Activated naive CD4-positive, alpha-beta T cell treated with anti-CD3 and anti-CD28 coated beads, Interleukin-2, amount 50 U/mL, for 72 hours (primary cell): ENCODE measurements at regions not wholly inside any gene's neighbourhood (a gene's known extent, or its start where the extent isn't known, plus 50 kb on each side); places are given as distances from the start of the nearest gene placed in this dataset.
"Not testable (repeated sequence)": the region's sequence is repeated elsewhere in the genome, so short reads cannot be mapped to it uniquely, and the experiment has no call there.

Experiments used
- ATAC-seq, 2 donors: fragments of 150-1000 bp; cut with Tn5 transposase; 2 replicates each; pipeline ENCODE4 v1.10.0; 2021; ENCODE audit warnings: mild to moderate bottlenecking in 2 of 2, moderate library complexity in 2 of 2
- DNase-seq, 2 donors: peaks; one replicate each; pipeline ENCODE4 v3.0.0; 2021 to 2022; ENCODE audit warnings: low spot score in 2 of 2
- H3K27ac Mint-ChIP-seq, 2 donors: one replicate each; pipeline ENCODE4 v1.8.0; 2022; ENCODE audit warnings: mild to moderate bottlenecking in 2 of 2, mixed read lengths in 2 of 2
- H3K36me3 Mint-ChIP-seq, 2 donors: one replicate each; pipeline ENCODE4 v1.8.0; 2022; ENCODE audit warnings: mixed read lengths in 2 of 2
- H3K9me3 Mint-ChIP-seq, 2 donors: one replicate each; pipeline ENCODE4 v1.8.0; 2022; ENCODE audit warnings: mixed read lengths in 2 of 2

- H3K9me3 Mint-ChIP-seq: no peaks in the 10 kb centered on the region
- no peaks in the 10 kb centered on the region for H3K36me3 Mint-ChIP-seq
- DNase-seq (no peak), ATAC-seq (peak in 1 of 2 donors; percentile 41)
- peak overlapping the region in 1 of 2 donors; percentile 71 for H3K27ac Mint-ChIP-seq
Observed at GRCh38 chr14:22147716-22148115, 441.3 kb downstream of the DAD1 start.

- Mint-ChIP-seq H3K27ac (no peak overlapping the region), H3K36me3 (no peaks in the 10 kb centered on the region), H3K9me3 (no peaks in the 10 kb centered on the region)
- peak; percentile 40 to 45 for ATAC-seq
- no peak for DNase-seq
Observed at GRCh38 chr14:22143363-22143762, 445.7 kb downstream of the DAD1 start.

- Mint-ChIP-seq H3K9me3 (no peaks in the 10 kb centered on the region), H3K36me3 (no peaks in the 10 kb centered on the region), H3K27ac (no peak overlapping the region)
- DNase-seq (no peak), ATAC-seq (no peak)
Observed at GRCh38 chr14:22140633-22141032, 448.4 kb downstream of the DAD1 start.

DNA sequence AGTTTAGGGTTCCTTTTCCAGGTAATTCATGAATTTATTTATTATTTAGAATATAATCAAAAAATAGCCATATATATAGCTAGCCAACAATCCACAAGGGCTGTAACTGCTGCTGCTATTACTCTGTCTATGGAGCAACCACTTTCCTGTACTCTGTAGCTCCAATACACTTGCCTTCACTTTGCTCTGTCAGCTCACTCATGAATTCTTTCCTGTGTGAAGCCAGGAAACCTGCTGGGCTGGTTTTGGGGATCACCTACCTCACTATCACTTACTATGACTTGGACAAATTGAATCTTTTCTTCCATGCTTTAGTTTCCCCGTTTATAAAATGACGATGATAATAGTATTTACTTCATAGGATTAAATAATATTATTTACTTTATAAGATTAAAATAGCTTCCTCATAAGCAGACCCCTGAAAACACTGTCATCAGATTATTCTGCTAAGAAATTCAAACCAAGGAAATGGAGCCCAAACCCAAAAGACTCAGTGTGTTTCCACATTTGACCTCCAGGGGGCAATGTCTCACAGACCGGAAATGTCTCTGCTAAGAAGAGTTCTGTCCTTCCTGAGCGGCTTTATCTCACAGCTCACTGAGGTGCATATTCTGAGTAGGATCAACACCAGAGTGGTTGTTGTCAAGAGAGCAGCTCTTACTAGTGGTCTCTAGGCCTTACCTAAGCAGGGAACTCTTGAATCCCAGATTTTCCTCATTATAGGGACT lies 457.1 kb downstream of the DAD1 start:
- ATAC-seq (no peak), DNase-seq (no peak)
- H3K36me3 Mint-ChIP-seq: peaks cover 0 to 6% of the 10 kb centered on the region in 2 donors
- H3K9me3 Mint-ChIP-seq: no peaks in the 10 kb centered on the region
- no peak overlapping the region for H3K27ac Mint-ChIP-seq

DNA sequence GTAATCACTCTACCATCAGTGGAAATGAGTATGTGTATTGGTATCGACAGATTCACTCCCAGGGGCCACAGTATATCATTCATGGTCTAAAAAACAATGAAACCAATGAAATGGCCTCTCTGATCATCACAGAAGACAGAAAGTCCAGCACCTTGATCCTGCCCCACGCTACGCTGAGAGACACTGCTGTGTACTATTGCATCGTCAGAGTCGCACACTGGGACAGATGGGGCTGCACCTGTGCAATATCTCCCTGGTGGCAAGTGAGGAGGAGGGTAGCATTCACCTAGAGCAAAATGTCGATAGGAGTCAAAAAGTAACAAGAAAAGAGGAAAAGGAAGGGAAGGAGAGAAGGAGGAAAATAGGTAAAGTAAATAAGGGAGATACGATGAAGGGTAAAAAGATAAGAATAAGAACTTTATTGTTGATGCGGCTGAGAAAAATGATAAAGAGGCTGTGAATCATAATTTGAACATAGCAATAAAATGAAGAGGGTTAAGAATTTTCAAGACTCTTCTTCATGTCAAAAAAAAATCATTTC lies 450.5 kb upstream of the OR4E1 start:
- DNase-seq: no peak
- peaks cover 0 to 4% of the 10 kb centered on the region in 2 donors for H3K36me3 Mint-ChIP-seq
- H3K27ac Mint-ChIP-seq: peak overlapping the region; percentile 13 to 87
- peak in 1 of 2 donors; percentile 50 for ATAC-seq
- H3K9me3 Mint-ChIP-seq: no peaks in the 10 kb centered on the region

DNA sequence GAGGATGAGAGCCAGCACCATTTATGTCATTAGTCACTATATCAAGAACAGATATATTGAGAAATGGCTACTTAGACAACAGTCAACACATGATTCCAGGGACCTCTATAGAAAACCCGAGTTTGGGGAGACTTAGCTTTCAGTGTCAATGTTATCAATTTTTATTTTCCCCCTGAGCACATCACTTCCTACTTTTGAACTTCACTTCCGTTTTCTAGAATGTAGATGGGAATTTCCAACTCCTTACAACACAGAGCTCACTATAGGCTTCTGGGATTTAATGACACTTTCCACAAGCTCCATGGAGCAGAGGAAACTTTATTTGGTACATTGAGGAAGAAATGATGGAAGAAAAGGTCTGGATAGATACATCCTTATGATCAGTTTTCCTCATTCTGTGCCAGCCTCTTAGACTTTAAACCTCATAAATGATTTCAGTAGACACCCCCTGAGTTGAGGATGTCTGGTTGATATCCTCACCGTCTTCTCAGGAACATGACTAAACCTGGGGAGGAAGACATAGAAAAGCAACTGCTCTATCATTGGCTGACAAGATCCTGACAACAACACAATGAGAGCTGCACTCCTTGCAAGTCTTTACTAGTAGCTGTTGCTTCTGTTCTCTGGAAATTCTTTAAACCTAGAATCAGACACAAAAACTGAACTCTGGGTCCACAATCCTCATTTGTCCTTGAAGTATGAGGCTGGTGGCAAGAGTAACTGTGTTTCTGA lies 449.4 kb upstream of the OR4E1 start:
- Mint-ChIP-seq H3K36me3 (peaks cover 0 to 4% of the 10 kb centered on the region in 2 donors), H3K9me3 (no peaks in the 10 kb centered on the region), H3K27ac (peak overlapping the region; percentile 65 to 87)
- ATAC-seq (peak; percentile 69 to 77), DNase-seq (no peak)

GRCh38 chr14:22122227-22122818 lies 448.7 kb upstream of the OR4E1 start:
- DNase-seq (no peak), ATAC-seq (peak in 1 of 2 donors; percentile 64)
- Mint-ChIP-seq H3K27ac (peak overlapping the region in 1 of 2 donors; percentile 87), H3K9me3 (no peaks in the 10 kb centered on the region), H3K36me3 (peaks cover 0 to 4% of the 10 kb centered on the region in 2 donors)

GRCh38 chr14:22118899-22119477 lies 445.4 kb upstream of the OR4E1 start:
- Mint-ChIP-seq H3K9me3 (no peaks in the 10 kb centered on the region), H3K36me3 (peaks cover 0 to 1% of the 10 kb centered on the region in 2 donors), H3K27ac (no peak overlapping the region)
- DNase-seq (no peak), ATAC-seq (no peak)

DNA sequence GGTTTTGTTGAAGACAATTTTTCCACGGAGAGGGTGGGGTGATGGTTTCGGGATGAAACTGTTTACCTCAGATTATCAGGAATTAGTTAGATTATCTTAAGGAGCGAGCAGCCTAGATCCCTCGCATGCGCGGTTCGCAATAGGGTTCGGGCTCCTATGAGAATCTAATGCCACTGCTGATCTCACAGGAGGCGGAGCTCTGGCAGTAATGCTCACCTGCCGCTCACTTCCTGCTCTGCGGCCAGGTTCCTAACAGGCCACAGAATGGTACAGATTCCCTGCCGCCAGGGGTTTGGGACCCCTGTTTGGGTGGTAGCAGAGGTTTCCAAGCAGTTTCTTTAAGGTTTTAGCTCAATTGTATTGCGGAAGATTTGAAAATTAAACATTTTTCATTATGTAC lies 439.8 kb upstream of the OR4E1 start:
- DNase-seq (no peak), ATAC-seq (peak in 1 of 2 donors; percentile 48)
- no peaks in the 10 kb centered on the region for H3K36me3 Mint-ChIP-seq
- no peaks in the 10 kb centered on the region for H3K9me3 Mint-ChIP-seq
- peak overlapping the region; percentile 44 to 69 for H3K27ac Mint-ChIP-seq

GRCh38 chr14:22112004-22112403 lies 438.4 kb upstream of the OR4E1 start:
- ATAC-seq: no peak
- peak in 1 of 2 donors; percentile 46 for DNase-seq
- Mint-ChIP-seq H3K27ac (peak overlapping the region; percentile 50 to 69), H3K36me3 (no peaks in the 10 kb centered on the region), H3K9me3 (no peaks in the 10 kb centered on the region)

DNA sequence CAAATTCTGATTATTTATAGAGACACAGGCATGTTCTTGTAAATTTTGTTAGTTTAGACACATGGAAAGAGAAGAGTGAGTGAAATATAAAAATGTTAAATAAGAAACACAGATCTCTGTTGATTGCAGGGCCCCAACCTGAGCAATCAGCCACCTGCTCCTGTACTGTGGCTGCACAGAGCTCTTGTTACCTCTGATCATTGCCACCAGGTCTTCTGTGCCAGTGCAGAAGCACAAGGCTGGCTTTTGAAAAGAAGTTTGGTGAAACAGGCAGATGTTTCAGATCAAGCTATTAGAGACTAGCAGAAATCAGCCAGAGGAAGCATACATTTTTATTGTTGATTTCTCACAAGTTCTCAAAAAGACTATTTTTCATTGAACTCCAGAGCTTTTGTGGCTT lies 434.1 kb upstream of the OR4E1 start:
- no peak for ATAC-seq
- no peaks in the 10 kb centered on the region for H3K9me3 Mint-ChIP-seq
- H3K27ac Mint-ChIP-seq: peak overlapping the region; percentile 84 to 89

DNA sequence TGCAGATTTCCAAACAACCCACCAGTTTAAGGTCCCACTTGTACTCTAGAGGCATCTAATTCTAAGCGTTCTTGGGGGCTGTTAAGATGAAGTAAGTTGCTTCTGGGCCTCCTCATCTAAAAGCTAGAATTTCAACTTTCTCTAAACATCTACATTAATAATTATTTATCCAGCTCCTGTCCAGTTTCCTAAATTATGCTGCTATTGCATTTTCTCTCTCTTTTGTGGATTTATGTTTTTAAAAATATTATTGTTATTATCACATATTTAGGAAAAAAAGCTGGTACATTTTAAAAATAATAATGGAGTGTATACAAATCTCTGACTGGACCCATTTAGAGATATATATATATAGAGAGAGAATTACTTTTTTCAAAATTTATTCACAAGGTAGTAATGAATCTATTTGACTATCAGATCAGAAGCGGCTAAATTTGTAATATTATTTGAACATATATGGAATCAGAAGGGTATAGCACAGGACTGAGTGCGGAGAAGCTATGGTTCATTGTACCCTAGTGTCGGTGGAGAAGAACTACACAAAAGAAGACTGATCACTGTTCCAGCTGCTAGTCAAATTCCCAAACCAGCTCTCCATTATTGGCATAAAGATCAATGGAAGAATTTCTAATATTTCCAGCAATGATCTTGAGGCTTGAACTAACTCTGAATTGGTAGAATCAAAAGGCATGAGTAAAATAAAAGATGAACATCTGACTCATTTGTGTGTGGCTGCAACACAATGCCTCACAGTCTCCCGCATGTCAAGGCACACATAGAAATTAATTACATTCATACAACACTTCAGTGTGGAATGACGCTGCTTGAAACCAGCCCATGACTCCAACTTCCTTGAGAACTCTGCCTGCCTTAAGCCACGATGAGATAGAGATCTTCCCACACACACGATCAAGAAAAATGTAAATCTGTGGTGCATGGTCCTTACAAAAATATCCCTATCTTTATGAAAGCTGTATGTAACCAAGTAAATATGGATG lies 433.4 kb upstream of the OR4E1 start:
- Mint-ChIP-seq H3K27ac (peak overlapping the region; percentile 84 to 89), H3K36me3 (no peaks in the 10 kb centered on the region), H3K9me3 (no peaks in the 10 kb centered on the region)
- DNase-seq: no peak
- peak; percentile 81 to 83 for ATAC-seq

More for the DNA sequence above, 434.1 kb upstream of the OR4E1 start:
- no peak for DNase-seq
- no peaks in the 10 kb centered on the region for H3K36me3 Mint-ChIP-seq

- no peaks in the 10 kb centered on the region for H3K36me3 Mint-ChIP-seq
- ATAC-seq: peak in 1 of 2 donors; percentile 19
- peak overlapping the region; percentile 37 to 55 for H3K27ac Mint-ChIP-seq
- H3K9me3 Mint-ChIP-seq: no peaks in the 10 kb centered on the region
- no peak for DNase-seq
Observed at GRCh38 chr14:22105624-22106006, 432.0 kb upstream of the OR4E1 start.

DNA sequence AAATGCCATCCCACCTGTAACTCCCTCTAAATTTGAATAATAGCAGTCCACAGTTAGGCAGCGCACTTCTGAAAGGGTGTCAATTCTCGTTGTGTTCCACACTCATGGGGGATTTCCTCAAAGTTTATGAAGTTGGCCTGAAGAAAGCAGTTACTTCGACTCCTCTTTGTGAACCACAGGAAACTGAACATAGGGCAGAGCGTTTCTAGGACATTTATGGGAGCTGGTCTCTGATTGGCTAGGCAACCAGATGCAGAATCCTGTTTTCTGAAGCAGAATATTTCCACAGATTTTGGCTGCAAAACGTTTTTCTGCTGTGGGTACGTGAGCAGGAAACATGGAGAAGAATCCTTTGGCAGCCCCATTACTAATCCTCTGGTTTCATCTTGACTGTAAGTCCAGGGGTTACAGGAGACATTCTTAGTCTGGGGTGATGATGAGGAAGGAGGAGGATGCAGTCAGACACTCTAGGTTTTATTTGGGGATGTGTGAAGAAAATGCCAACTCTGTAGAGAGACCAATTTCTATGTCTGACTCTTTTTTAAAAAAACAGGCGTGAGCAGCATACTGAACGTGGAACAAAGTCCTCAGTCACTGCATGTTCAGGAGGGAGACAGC lies 431.5 kb upstream of the OR4E1 start:
- peak overlapping the region; percentile 37 to 55 for H3K27ac Mint-ChIP-seq
- H3K36me3 Mint-ChIP-seq: no peaks in the 10 kb centered on the region
- no peaks in the 10 kb centered on the region for H3K9me3 Mint-ChIP-seq
- ATAC-seq (peak; percentile 55 to 68), DNase-seq (no peak)

GRCh38 chr14:22100764-22101120 lies 427.1 kb upstream of the OR4E1 start:
- ATAC-seq, DNase-seq, H3K36me3 Mint-ChIP-seq, H3K27ac Mint-ChIP-seq, H3K9me3 Mint-ChIP-seq: not testable (repeated sequence)
